Retinal pigment epithelial cell (primary cell): ENCODE measurements at regions not wholly inside any gene's neighbourhood (a gene's known extent, or its start where the extent isn't known, plus 50 kb on each side); places are given as distances from the start of the nearest gene placed in this dataset.
"Not testable (repeated sequence)": the region's sequence is repeated elsewhere in the genome, so short reads cannot be mapped to it uniquely, and the experiment has no call there.

Experiments
- DNase-seq: peaks from one replicate; pipeline ENCODE4 v3.0.0-alpha.2; 2010; ENCODE audit warnings: low read depth
- H3K4me3 ChIP-seq: 2 replicates; pipeline ENCODE4 v1.5.1; 2011; ENCODE audit warnings: mild to moderate bottlenecking, low read length, control low read depth, moderate library complexity
- CTCF ChIP-seq: conservative IDR thresholded peaks from 2 replicates; pipeline ENCODE4 v1.5.1; 2011; ENCODE audit warnings: low read depth, low read length, control low read depth, inconsistent platforms

GRCh38 chr15:93347986-93348385 lies 259.0 kb upstream of the RGMA start:
- no peak for DNase-seq
- TF ChIP-seq CTCF = no peak
- no peak overlapping the region for H3K4me3 ChIP-seq

DNA sequence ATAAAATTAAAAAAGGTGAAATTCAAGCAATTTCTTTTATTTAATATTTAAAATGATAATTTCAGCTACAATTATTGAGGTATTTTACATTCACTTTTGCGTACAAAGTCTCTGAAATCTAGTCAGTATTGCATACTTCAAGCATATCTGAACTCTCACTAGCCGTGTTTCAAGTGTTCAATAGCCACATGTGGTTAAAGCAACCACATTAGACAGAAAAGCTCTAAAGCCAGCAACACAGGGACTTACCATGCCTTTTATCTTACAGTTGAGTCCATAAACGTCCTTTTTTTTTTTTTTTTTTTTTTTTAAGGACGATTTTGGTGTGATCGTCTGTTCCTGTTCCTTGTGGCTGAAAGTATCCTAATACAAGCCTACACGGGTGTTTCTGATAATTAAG lies 257.0 kb upstream of the RGMA start:
- no peak overlapping the region for H3K4me3 ChIP-seq
- no peak for TF ChIP-seq CTCF
- DNase-seq = no peak

- not testable (repeated sequence) for DNase-seq, H3K4me3 ChIP-seq
Measured at GRCh38 chr15:93343402-93343801, 254.4 kb upstream of the RGMA start.

GRCh38 chr15:93341164-93341563 lies 252.2 kb upstream of the RGMA start:
- no peak for TF ChIP-seq CTCF
- no peak overlapping the region for H3K4me3 ChIP-seq
- DNase-seq = no peak

DNA sequence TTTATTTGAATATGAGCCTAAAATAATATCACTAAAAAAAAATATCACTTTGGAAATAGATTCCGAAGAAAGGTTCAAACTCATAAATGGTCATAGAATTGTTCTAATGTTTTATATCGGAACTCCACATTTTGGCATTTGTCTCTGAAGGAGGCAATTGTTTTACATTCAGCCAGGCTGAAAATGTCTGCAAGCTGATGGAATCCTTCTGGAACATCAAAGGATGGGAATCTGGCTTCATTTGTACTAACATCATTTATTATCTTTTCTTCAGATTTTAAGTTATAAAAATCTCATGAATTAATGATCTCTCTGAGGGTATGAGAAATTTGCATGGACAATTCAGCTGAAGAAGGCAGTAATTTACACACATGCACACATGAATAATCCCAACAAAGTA lies 251.4 kb upstream of the RGMA start:
- no peak for DNase-seq
- TF ChIP-seq CTCF = no peak

DNA sequence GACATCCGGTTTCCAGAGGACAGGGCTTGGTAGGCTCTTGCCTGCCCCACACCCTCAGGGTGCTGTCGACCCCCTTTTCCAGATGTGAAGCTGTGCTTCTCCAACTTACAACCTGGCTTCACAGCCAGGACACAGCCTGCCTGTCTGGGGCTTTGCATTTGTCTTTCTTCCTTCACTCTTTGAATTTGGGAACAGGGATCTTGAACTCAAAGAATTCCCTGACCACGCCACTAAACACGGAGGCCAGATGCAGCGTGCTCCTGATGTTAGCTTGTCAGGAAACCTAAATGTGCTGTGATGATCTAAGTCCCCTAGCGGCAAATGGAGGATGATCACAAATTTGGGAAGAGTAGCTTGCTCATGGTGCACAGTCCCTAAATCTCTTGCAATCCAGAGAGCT lies 244.8 kb upstream of the RGMA start:
- no peak overlapping the region for H3K4me3 ChIP-seq
- no peak for TF ChIP-seq CTCF
- DNase-seq = no peak

More for the DNA sequence above, 251.4 kb upstream of the RGMA start:
- no peak overlapping the region for H3K4me3 ChIP-seq

- not testable (repeated sequence) for H3K4me3 ChIP-seq, DNase-seq
Measured at GRCh38 chr15:93333126-93333525, 244.1 kb upstream of the RGMA start.

- no peak for DNase-seq
- no peak overlapping the region for H3K4me3 ChIP-seq
- TF ChIP-seq CTCF = no peak
Measured at GRCh38 chr15:93332168-93332553, 243.2 kb upstream of the RGMA start.
